Cardiac muscle cell (in vitro differentiated cells and primary cell): ENCODE measurements at regions not wholly inside any gene's neighbourhood (a gene's known extent, or its start where the extent isn't known, plus 50 kb on each side); places are given as distances from the start of the nearest gene placed in this dataset.

ENCODE experiments used
- DNase-seq, 2 donors: peaks; one replicate each; pipeline versions ENCODE4 v3.0.0 to v3.0.0-alpha.2; 2010 to 2017; ENCODE audit warnings: low read depth in 1 of 2, low spot score in 1 of 2
- H3K27ac ChIP-seq: fragments of 200-600 bp; sonication (generic); 2 replicates; pipeline ENCODE4 v1.5.1; 2016
- H3K27me3 ChIP-seq: fragments of 200-600 bp; sonication (generic); 2 replicates; pipeline ENCODE4 v1.6.0; 2016; ENCODE audit warnings: control low read depth
- H3K36me3 ChIP-seq: fragments of 200-600 bp; sonication (generic); 2 replicates; pipeline ENCODE4 v1.5.1; 2016; ENCODE audit warnings: control low read depth
- H3K4me1 ChIP-seq: fragments of 200-600 bp; sonication (generic); 2 replicates; pipeline ENCODE4 v1.8.1; 2017; ENCODE audit warnings: low read depth, mild to moderate bottlenecking, mixed run types
- H3K4me3 ChIP-seq: fragments of 200-600 bp; sonication (generic); 2 replicates; pipeline ENCODE4 v1.5.1; 2016; ENCODE audit warnings: mild to moderate bottlenecking
- H3K9me3 ChIP-seq: fragments of 200-600 bp; sonication (generic); 2 replicates; pipeline ENCODE4 v1.5.1; 2017; ENCODE audit warnings: low read depth, mild to moderate bottlenecking, control low read depth
- CTCF ChIP-seq: IDR thresholded peaks from 2 replicates; pipeline ENCODE4 v1.5.1; 2012; ENCODE audit warnings: low read depth, mild to moderate bottlenecking, low read length

DNA sequence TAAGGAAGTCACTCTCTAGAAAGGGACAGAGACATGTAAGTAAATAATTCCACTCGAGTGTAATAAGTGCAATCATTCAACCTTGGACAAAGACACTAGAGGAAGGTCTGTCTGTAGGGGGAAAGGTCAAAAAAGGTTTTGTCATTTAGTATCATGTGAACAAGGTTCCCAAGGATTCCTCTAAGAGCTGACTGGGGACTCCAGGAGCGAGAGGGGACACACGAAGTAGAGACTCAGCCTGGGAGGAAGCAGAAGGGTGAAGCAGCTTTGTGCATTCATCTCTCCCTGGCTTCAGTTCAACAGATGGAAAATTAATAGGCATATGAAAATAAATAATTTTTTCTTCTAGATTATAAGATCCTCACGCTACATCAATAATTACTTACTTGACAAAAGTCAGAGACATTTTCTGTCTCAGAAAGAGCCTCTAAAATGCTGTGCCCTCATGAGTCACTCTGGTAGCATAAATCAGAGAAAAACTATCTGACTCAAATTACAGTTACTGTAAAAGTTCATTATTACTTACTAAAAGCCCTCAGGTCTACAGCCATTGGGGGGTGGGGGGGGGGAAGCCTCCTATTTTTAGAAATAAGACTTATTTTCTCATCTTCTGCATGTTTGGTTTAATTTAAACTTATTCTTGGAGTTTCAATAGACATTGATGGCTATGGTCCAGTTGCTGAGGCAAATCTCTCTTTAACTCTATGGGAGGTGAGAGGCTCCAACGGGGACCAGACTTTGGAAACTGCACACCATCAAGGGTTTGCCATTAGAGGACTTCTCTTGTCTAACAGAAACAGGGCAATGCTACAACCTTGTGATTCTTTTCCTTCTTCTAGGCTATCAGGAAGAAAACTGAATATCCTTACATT lies 275.1 kb upstream of the KLF14 start:
- no peak for TF ChIP-seq CTCF
- Histone ChIP-seq H3K4me3 (no peak overlapping the region), H3K9me3 (no peaks in the 10 kb centered on the region), H3K27me3 (no peaks in the 10 kb centered on the region), H3K27ac (no peak overlapping the region), H3K36me3 (no peaks in the 10 kb centered on the region), H3K4me1 (no peaks in the 10 kb centered on the region)
- DNase-seq = no peak

GRCh38 chr7:131010029-131010716 lies 276.2 kb upstream of the KLF14 start:
- TF ChIP-seq CTCF = no peak
- DNase-seq = peak in 1 of 2 donors; percentile 38
- H3K4me3 ChIP-seq = no peak overlapping the region
- H3K4me1 ChIP-seq = no peaks in the 10 kb centered on the region
- H3K27me3 ChIP-seq = no peaks in the 10 kb centered on the region
- H3K9me3 ChIP-seq = no peaks in the 10 kb centered on the region
- H3K27ac ChIP-seq = no peak overlapping the region
- no peaks in the 10 kb centered on the region for H3K36me3 ChIP-seq

DNA sequence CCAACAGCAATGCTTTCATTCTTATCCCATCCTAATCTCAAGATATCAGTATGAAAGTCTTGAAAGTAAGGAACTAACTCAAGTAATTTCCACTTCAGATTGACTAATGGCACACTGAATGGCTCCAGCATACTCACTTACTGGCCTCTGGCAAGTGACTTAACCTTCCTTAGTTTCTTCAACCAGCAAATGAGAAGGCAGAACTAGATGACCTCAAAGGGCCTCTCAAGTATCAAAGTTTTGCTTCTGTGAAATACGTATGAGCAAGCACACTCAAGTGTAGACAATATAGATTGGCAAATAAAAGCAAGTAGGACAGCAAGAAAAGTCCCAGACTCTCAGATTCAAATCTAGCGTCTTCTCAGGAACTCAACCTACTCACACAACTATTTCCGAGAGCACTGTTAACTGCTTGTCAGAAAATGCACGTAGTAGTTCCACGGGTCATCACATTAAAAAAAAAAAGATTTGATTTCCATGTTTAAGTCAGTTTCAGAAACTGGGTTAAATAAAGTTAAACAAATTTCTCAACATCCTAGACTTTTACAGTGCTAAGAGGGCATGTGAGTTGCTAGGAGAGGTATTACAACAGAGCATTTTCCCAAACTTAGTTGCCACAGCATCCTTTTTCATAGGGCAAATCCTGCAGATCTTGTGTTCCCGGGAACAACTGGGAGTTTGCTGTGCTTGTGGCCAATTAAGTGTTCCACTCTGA lies 276.9 kb upstream of the KLF14 start:
- Histone ChIP-seq H3K27ac (no peak overlapping the region), H3K4me1 (no peaks in the 10 kb centered on the region), H3K9me3 (no peaks in the 10 kb centered on the region), H3K4me3 (no peak overlapping the region), H3K36me3 (no peaks in the 10 kb centered on the region), H3K27me3 (no peaks in the 10 kb centered on the region)
- no peak for TF ChIP-seq CTCF
- DNase-seq = peak in 1 of 2 donors; percentile 72

DNA sequence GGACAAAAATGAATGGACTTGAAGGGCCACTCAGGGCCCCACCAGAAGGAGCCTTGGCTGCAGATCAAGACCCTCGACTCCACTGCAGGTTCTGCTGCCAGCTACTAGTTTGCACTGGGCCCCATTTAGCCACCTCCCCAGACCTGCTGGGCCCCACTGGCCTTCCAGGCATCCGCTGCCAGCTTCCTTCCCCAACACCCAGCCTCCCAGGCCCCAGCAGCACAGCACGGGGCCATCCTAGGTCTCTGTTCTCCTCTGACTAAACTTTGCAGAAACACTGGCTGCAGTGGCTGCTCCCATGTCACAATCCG lies 277.4 kb upstream of the KLF14 start:
- Histone ChIP-seq H3K27me3 (no peaks in the 10 kb centered on the region), H3K27ac (no peak overlapping the region), H3K4me3 (no peak overlapping the region), H3K4me1 (no peaks in the 10 kb centered on the region), H3K9me3 (no peaks in the 10 kb centered on the region), H3K36me3 (no peaks in the 10 kb centered on the region)
- DNase-seq = no peak
- no peak for TF ChIP-seq CTCF

GRCh38 chr7:131011976-131012375 lies 278.0 kb upstream of the KLF14 start:
- TF ChIP-seq CTCF = no peak
- Histone ChIP-seq H3K4me1 (no peaks in the 10 kb centered on the region), H3K27ac (no peak overlapping the region), H3K36me3 (no peaks in the 10 kb centered on the region), H3K9me3 (no peaks in the 10 kb centered on the region), H3K27me3 (no peaks in the 10 kb centered on the region), H3K4me3 (no peak overlapping the region)
- peak in 1 of 2 donors; percentile 93 for DNase-seq
